COLO668 (cell line): ENCODE measurements at regions not wholly inside any gene's neighbourhood (a gene's known extent, or its start where the extent isn't known, plus 50 kb on each side); places are given as distances from the start of the nearest gene placed in this dataset.
A peak's percentile ranks its signal among the peaks of the same experiment; 100 is the strongest.
"Not testable (repeated sequence)": the region's sequence is repeated elsewhere in the genome, so short reads cannot be mapped to it uniquely, and the experiment has no call there.

Experiments used
- DNase-seq: peaks from one replicate; lab custom pipeline; 2025; ENCODE audit not compliant: unreplicated experiment; lab: John Stamatoyannopoulos, UW

DNA sequence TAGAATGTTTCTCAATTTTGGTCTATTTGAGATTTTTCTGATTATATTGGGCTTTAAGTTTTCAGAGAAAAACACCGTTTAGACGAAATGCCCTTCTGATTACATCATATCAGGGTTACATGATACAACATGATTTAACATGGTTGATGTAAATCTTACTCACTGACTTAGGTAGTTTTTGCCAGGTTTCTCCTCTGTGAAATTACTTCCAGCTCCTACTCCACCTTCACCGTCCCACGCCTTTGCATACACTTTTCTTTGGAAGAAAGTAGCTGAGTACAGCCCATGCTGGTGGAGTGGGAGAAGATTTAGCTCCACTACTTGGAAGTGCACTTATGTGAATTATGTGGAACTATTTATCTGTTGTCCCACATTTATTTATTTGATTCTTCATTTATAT lies 433.2 kb upstream of the KLHL1 start:
- DNase-seq = no peak

DNA sequence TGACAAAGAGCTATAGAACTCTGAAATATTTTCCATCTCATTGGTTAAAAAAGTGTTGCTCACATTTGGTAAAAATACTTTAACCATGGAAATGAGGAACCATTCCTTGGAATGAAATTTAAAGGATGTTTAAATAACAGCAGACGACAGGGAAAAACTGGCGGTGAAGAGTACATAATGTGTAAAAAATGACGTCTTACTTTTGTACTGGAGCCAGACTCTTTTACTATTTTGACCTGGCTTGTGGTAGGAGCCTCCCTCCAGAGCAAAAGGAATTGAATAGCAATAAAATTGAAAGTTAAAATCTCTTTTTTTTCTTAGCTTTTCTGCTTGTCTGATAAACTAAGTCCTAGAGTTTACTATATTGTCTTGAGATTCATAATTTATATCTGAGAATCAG lies 426.2 kb upstream of the KLHL1 start:
- DNase-seq = no peak

DNA sequence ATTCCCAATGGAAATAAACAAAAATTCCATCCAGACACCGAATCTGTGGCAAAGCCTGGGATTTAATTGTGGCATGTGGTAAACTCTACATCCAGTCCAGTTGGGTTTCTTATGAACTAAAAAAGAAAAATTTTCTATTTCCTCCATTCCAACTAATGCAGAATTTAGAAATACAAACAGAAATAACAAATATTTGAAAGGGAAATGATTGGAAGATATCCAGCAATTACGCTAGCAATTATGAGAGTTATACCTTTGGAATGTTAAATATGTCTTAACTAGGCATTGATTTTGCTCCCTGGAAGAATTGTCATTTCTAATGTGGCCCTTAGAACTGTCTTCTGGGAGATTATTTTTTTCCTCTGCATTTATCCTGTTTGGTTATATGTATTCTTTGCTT lies 421.4 kb upstream of the KLHL1 start:
- no peak for DNase-seq

DNA sequence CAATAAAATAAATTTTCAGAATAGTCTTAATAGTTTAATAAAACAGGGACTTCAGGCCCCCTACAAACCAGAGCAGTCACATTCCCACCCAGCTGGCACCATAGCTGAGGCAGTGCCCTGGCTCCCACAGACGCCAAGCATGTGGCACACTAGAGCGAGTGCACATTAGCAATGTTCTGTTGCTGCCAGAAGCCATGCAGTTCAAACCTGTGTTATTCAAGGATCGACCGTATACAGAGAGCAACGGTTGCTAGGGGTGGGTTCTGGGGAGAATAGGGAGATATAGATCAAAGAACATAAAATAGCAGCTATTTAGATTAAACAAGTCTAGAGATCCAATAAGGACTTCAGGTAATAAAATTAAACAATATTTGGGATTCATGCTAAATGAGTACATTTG lies 419.3 kb upstream of the KLHL1 start:
- no peak for DNase-seq

DNA sequence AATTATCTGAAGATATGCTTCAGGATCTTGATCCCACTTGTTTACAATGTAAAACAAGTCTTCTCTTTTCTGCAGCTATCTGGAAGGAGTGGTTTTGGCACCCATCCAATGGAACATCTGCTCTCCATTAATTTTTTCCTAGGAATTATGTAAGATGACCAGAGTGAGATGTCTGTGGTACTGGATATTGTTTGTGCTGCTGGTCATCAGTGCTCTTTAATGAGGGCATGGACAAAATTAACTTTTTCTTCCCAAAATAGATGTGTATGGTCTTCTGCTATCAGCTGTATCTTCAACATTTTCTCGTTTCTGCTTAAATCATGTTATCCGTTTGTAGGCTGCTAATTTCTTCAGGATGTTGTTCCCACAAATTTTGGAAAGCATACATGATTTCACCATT lies 415.4 kb upstream of the KLHL1 start:
- DNase-seq = peak; percentile 53

DNA sequence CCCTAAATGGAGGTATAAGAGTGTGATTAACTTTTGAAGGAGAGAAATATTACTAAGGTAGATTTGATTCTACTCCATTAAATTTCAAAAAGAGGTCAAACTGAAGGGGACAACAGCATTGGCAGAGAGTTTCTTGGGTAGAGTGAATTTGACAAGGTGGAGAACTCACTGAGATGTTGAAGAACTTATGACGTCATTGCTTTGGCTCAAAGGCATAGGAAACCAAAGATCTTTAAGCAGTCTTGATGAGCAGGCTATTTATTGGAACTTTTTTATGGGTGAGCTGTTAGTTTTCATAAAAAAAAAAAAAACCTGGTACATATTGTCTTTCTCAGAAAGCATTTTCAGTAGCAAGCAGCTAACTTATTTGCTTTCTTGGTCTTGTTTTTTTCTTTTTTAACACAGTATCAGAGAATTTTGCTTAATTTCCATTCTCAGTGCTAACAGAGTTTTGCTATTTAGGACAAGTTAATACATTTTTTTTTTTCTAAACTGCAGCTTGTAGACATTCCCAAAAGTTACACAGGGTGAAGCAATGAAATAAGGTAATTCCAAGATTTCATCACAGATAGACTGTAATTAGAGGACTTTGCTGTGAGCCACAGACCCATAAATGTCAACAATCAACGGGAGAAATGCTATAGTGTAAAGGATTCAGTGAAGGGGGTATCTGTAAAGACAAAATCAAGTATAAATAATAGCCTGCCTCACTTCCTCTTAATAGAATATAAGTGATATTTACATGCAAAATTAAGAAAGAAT lies 412.2 kb upstream of the KLHL1 start:
- DNase-seq = no peak

DNA sequence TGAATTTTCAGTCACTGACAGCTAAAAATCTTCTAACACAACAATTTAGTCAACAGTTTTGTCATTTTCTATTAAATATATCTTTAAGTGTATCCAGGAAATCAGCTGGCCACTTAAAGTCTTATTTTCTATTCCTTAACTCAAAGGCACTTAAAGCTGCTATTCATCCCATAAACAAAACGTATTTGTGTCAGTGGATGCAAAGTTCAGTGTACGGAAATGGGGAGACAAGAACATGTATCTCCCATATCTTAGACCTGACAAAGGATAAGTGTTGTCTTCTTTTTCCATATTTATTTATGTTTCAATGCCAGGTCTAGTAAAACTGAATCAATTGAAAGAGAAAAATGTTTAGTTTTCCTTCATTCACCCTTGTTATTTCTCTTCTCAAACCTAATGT lies 409.8 kb upstream of the KLHL1 start:
- DNase-seq = no peak

DNA sequence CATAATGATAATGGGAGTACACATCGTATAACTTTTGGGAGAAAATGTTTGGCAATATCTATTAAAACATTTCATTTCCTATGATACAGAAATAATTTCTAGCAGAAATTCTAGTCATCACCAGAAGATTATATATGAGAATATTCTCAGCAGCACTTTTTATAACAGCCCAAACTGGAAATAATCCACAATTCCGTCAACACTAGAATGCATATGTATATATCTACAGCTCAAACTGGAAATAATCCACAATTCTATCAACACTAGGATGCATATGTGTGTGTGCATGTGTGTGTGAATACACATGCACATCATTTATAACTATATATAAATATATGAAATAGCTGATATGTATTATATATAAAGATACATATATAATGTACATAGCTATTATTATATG lies 408.0 kb upstream of the KLHL1 start:
- DNase-seq = no peak

DNA sequence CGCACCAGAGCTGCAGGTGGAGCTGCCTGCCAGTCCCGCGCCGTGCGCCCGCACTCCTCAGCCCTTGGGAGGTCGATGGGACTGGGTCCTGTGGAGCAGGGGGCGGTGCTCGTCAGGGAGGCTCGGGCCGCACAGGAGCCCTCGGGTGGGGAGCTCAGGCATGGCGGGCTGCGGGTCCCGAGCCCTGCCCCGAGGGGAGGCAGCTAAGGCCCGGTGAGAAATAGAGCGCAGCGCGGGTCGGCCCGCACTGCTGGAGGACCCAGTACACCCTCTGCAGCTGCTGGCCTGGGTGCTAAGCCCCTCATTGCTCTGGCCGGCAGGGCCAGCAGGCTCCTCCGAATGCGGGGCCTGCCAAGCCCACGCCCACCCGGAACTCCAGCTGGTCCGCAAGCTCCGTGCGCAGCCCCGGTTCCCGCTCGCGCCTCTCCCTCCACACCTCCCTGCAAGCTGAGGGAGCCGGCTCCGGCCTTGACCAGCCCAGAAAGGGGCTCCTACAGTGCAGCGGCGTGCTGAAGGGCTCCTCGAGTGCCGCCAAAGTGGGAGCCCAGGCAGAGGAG lies 403.7 kb upstream of the KLHL1 start:
- DNase-seq = not testable (repeated sequence)

DNA sequence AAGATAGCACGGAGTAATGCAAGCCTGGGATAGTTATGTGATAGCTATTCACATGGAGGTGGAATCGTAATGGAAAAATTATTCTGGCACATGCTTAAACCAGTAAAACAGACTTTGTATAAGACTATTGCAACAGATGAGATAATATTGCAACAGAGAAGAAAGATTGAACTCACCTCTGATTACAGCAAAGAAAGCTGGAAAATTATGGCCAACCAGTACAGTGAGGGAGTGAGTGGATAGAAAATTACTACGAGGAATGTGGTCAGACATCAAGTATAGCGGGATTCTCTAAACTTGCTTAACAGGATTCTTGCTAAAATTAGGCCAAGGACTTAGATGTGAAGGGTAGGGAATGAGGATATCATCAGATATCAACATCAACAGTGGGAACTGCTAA lies 397.6 kb upstream of the KLHL1 start:
- no peak for DNase-seq

DNA sequence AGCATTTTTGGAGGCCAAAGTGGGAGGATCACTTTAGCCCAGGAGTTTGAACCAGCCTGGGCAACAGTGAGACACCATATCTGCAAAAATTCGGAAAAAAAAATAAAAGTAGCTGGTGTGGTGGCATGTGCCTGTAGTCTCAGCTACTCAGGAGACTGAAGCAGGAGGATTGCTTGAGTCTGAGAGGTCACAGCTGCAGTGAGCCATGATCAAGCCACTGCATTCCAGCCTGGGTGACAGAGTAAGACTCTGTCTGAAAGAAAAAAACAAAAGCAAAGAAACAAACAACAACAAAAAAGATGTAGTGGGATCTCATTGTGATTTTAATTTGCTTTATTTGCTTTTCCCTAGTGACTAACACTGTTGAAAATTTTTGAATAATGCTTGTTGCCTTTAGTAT lies 394.7 kb upstream of the KLHL1 start:
- no peak for DNase-seq

DNA sequence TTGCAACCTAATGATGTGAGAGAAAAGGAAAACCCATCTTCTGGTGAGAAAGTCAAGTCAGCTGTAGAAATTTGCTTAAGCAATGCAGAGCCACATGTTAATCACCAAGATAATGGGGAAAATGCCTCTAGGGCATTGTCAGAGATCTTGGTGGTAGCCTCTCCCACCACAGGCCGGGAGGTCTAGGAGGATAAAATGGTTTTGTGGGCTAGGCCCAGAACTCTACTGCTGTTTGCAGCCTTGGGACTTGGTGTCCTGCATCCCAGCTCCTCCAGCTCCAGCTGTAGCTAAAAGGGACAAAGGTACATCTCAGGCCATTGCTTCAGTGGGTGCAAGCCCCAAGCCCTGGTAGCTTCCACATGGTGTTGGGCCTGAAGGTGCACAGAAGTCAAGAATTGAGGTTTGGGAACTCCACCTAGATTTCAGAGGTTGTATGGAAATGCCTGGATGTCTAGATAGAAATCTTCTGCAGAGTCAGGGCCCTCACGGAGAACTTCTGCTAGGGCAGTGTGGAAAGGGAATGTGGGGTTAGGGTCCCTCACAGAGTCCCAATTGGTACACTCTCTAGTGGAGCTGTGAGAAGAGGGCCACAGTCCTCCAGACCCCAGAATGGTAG lies 382.2 kb upstream of the KLHL1 start:
- DNase-seq = no peak

DNA sequence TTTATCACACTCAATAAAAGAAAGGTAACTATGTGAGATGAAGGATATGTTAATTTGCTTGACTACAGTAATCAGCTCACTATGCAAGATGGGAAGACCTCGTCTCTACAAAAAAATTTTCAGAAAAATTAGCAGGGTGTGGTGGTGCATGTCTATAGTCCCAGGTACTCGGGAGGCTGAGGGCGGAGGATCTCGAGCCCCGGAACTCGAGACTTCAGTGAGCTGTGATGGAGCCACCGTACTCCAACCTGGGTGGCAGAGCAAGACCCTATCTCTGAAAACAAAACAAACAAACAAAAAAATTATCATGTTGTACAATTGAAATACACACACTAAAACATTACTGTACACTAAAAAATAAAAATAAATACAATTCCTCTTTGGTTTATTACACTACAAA lies 376.7 kb upstream of the KLHL1 start:
- no peak for DNase-seq

DNA sequence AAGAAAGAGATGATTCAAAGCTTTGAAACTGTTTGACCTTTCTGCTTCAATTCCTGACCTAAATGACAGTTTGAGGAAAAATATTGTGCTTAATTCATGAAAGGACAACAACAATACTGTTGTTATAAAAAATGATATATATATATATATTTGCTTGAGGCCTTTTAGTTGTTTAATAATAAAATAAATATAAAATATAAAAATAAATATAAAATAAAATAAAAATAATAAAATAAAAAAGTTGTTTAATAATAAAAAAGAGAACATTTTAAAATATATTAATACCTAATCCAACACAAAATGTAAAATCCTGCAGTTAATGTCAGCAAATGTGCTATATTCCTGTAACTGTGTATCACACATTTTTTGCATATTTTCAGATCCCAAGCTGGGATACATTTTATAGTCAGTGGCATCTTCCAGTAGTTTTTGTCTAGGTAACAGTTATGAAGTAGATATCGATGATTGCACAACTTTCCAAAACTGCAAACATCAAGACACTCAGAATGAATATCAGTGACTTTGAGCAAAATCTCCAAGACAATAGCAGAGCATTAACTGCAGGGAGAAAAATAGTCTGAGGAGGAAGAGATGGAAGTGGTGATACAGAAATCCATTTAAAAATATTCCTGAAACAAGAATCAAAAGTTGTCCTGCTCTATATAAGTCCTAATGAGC lies 375.5 kb upstream of the KLHL1 start:
- no peak for DNase-seq

DNA sequence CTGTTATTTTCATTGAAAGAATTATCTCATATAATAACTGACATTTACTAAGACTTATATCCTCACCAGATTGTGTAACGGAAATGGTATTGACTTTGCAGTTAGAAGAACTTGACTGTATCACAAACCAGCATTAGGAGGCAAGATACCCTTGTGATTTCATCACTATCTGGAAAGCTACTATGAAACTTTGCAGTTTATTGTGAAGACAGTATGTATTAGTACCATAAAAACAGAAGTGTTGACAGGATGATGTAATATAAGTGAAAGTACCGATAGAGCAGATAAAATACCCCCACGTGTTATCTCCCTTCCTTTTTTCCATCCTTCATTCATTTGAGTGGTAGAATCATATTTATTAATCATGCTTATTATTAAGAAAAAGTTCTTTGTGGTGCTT lies 365.7 kb upstream of the KLHL1 start:
- DNase-seq = no peak

DNA sequence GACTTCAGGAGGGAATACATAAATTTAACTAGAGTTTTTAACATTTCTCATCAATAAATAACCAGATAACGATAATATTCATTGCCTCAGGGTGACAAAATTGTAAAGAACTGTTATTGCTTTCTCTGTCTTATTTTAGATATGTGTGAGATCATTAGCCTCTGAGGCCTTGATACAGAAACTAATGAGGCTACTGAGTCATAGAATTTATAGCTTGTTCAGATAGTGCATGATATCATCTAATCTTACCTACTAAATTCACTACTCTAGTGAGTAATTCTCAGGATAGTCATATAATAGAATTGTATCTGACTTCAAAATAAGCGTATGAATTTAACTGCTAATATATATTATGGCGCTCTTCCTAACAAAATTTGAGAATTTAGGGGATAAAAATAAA lies 360.8 kb upstream of the KLHL1 start:
- DNase-seq = no peak

DNA sequence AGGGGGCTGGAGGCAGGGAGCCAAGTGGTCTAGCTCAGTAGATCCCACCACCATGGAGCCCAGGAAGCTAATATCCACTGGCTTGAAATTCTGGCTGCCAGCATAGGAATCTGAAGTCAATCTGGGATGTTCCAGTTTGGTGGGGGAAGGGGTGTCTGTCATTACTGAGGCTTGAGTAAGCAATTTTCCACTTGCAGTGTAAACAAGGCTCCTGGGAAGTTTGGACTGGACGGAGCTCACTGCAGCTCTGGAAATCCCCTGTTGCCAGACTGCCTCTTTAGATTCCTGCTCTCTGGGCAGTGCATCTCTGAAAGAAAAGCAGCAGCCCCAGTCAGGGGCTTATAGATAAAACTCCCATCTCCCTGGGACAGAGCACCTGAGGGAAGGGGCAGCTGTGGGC lies 349.2 kb upstream of the KLHL1 start:
- peak; percentile 67 for DNase-seq

DNA sequence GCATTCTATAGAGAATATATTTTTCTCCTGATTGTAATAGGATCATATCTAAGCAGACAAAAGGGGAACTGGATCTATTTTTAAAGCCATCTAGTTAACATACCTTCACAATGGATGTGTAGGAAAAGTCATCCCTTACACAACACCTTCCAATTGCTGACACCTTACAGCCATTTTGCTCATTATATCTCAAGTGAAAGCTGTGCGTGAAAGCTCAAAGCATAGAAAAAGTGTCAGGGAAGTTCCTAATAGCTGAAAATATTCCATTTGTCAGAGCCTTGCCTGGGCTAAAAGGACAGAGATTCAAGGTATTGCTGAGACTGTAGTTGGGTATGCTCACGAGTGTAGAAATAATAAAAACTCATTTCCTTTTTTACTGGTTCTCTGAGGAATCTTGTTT lies 340.6 kb upstream of the KLHL1 start:
- no peak for DNase-seq

DNA sequence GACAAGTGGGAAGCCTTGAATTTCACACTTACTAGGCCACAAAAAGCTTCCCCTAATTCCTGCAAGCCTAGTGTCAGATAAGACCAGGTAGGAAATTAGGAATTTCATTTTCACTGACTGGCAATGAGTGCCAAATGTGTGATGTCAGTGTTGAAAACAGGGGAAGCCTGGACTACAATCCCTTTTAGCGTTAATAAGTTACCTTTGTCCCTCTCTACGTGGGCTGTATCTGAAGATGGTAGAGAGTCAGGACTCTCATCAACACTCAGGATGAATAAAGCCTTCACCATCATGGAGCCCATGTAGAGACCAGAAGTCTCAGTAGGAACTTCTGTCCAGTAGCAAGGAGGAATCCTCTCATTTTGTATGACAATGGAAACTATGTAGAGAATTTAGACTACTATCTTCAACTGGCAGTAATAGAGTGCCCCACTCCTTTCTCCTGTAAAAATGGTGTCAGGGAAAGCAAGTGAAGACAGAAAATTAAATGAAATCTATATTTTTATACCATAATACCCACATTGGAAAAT lies 324.1 kb upstream of the KLHL1 start:
- no peak for DNase-seq

DNA sequence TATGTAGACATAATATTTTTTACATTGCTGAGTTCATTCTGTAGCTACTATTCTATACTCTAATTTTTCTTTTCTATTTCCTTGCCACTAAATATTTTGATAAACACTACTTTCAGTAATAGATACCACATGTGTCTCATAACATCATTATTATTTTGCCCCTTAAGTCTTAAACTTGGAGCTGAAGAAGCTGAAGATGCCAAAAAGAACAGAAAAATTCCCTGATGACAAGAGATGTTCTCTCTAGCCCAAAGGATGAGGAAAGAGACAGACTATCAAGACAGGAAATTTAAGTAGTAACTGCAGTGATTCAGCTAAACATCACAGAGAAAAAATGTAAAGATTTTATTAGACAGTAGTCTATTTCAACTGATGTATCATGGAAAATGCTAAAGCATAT lies 322.0 kb upstream of the KLHL1 start:
- no peak for DNase-seq

DNA sequence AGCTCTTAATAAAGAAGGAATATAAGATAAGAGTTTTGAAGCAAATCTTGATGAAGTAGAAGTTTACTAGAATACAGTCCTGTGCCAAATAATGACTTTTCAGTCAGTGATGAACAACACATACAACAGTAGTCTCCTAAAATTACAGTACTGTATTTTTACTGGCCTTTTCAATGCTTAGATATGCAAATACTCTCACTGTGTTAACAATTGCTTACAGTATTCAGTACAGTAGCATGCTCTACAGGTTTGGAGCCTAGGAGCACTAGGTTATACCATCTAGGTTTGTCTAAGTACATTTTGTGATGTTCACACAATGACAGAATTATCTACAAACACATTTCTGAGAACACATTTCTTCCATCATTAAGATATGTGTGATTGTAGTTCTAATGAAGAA lies 316.7 kb upstream of the KLHL1 start:
- DNase-seq = no peak

DNA sequence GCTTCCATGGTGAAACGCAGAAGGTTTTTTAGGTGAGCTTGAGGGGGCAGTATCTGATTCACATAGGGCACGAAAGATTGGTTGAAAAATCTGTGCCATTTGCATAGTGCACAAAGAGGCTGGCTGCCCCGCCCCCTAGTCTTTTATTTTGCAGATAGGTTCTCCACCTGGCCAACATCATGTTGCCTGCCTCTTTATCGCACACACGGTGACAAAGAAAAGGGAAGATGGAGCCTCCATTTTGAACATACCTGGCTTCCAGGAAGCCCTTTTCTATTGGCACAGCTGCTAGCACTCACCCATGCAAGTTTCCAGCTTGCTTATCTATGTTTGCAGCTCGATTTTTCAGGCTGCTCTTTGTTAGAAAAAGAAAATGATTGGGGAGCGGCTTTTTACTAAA lies 316.2 kb upstream of the KLHL1 start:
- DNase-seq = peak; percentile 31
